Endothelial cell of umbilical vein (primary cell): ENCODE measurements at regions not wholly inside any gene's neighbourhood (a gene's known extent, or its start where the extent isn't known, plus 50 kb on each side); places are given as distances from the start of the nearest gene placed in this dataset.

Source experiments
- BruUV-seq: library from RNA; stranded (reverse); fragments of 400-500 nt; replicated peaks from 2 replicates; lab custom pipeline; 2021; lab: Mats Ljungman, UMichigan
- CTCF ChIA-PET: fragments of 300-600, 350-600 bp; sonication (Branson Sonifier 250); formaldehyde crosslinking; loops from one replicate; lab custom pipeline; 2021; ENCODE audit warnings: antibody characterized with exemption, inconsistent platforms; lab: Charles Lee
- POLR2A ChIA-PET: fragments of 300-600, 350-600 bp; sonication (Branson Sonifier 250); formaldehyde crosslinking; loops from one replicate; lab custom pipeline; 2021; ENCODE audit warnings: antibody characterized with exemption, inconsistent platforms; lab: Charles Lee
- DNase-seq: peaks from one replicate; pipeline ENCODE4 v3.0.0-alpha.2; 2011; ENCODE audit warnings: low read depth, low spot score
- FAIRE-seq: peaks from 2 replicates; lab custom pipeline; 2011; peaks lifted over from hg19 to GRCh38; lab: Jason Lieb, UNC
- H2AFZ ChIP-seq: 2 replicates; pipeline ENCODE4 v1.6.0; 2012; ENCODE audit warnings: low read depth, low read length, control low read depth, inconsistent platforms
- H3K27ac ChIP-seq: 2 replicates; pipeline ENCODE4 v1.5.1; 2011; ENCODE audit warnings: low read depth, mild to moderate bottlenecking, control low read depth, low read length, moderate library complexity; ENCODE audit not compliant: insufficient read depth
- H3K27me3 ChIP-seq, 2 experiments: 2 replicates each; pipeline versions ENCODE4 v1.6.0 to v1.6.1; 2011; ENCODE audit warnings: low read length in 2 of 2, mixed read lengths in 1 of 2; ENCODE audit not compliant: control insufficient read depth in 2 of 2, insufficient read depth in 2 of 2
- H3K36me3 ChIP-seq, 2 experiments: 2 replicates in 1 of 2; 3 replicates in 1 of 2; pipeline ENCODE4 v1.5.1; 2011; ENCODE audit warnings: low read length in 2 of 2, mild to moderate bottlenecking in 1 of 2, moderate library complexity in 1 of 2; ENCODE audit not compliant: control insufficient read depth in 2 of 2, insufficient read depth in 2 of 2; ENCODE audit errors: extremely low read depth in 1 of 2
- H3K4me1 ChIP-seq: 3 replicates; pipeline ENCODE4 v1.5.1; 2011; ENCODE audit warnings: mild to moderate bottlenecking, low read length; ENCODE audit not compliant: control insufficient read depth, insufficient read depth; ENCODE audit errors: extremely low read depth
- H3K4me2 ChIP-seq: 2 replicates; pipeline ENCODE4 v1.6.1; 2011; ENCODE audit warnings: low read length, control low read depth, mixed read lengths; ENCODE audit not compliant: insufficient read depth
- H3K4me3 ChIP-seq, 3 experiments: fragments of 200-600 bp in 1 of 3; sonication (generic), shearing (Covaris generic) in 1 of 3; replicated peaks in 1 of 3; 2 replicates each; pipeline ENCODE4 v1.5.1; 2011 to 2016; ENCODE audit warnings: control low read depth in 3 of 3, low read length in 3 of 3, mild to moderate bottlenecking in 2 of 3, inconsistent platforms in 1 of 3, low read depth in 1 of 3, moderate library complexity in 1 of 3; ENCODE audit not compliant: insufficient read depth in 1 of 3
- H3K79me2 ChIP-seq: 2 replicates; pipeline ENCODE4 v1.6.0; 2012; ENCODE audit warnings: low read length, inconsistent platforms; ENCODE audit not compliant: control insufficient read depth, insufficient read depth
- H3K9ac ChIP-seq: replicated peaks from 2 replicates; pipeline ENCODE3; 2011; ENCODE audit warnings: low read length, control low read depth; ENCODE audit not compliant: insufficient read depth; ENCODE audit errors: extremely low read depth
- H3K9me1 ChIP-seq: replicated peaks from 3 replicates; pipeline ENCODE4 v1.6.0; 2011; ENCODE audit warnings: mild to moderate bottlenecking, low read length; ENCODE audit not compliant: control insufficient read depth, insufficient read depth; ENCODE audit errors: extremely low read depth
- H3K9me3 ChIP-seq: replicated peaks from 2 replicates; pipeline ENCODE4 v1.5.1; 2012; ENCODE audit warnings: low read length, inconsistent platforms; ENCODE audit not compliant: control insufficient read depth, insufficient read depth
- H4K20me1 ChIP-seq: replicated peaks from 2 replicates; pipeline ENCODE3; 2011; ENCODE audit warnings: mild to moderate bottlenecking, low read length; ENCODE audit not compliant: control insufficient read depth, insufficient read depth; ENCODE audit errors: extremely low read depth
- FOS ChIP-seq: IDR thresholded peaks from 2 replicates; pipeline ENCODE4 v1.6.1; 2011; ENCODE audit warnings: mild to moderate bottlenecking, low read length, moderate library complexity, borderline replicate concordance; ENCODE audit not compliant: insufficient read depth
- GATA2 ChIP-seq: IDR thresholded peaks from 2 replicates; pipeline ENCODE4 v1.7.0; 2011; ENCODE audit warnings: low read depth, mild to moderate bottlenecking, moderate library complexity, mixed read lengths, low read length; ENCODE audit not compliant: insufficient read length, insufficient read depth
- JUN ChIP-seq: IDR thresholded peaks from 2 replicates; pipeline ENCODE4 v1.6.1; 2011; ENCODE audit warnings: borderline replicate concordance, low read depth; ENCODE audit not compliant: insufficient read length, insufficient read depth
- MYC ChIP-seq: IDR thresholded peaks from one replicate; pipeline ENCODE4 v1.6.1; 2011; ENCODE audit warnings: mild to moderate bottlenecking, low read depth, low read length
- POLR2A ChIP-seq: IDR thresholded peaks from 2 replicates; pipeline ENCODE4 v1.6.1; 2012; ENCODE audit warnings: low read depth, mild to moderate bottlenecking, control low read depth, low read length
- dilution Hi-C: fragments of 300-500 bp; cut with MboI; formaldehyde crosslinking; loops from one replicate; pipeline ENCODE4 v1.15.0; 2019; ENCODE audit warnings: low sequenced_read_pairs; ENCODE audit not compliant: extremely low pct_ligation_motif_present
- intact Hi-C: fragments of 100-400 bp; cut with micrococcal nuclease; formaldehyde crosslinking; loops from one replicate; pipeline ENCODE4 v1.10.0; 2022
- TF ChIP-seq, protein P1 (sequence below), 2 donors: IDR thresholded peaks; 1 replicate in 1 of 2; 2 replicates in 1 of 2; pipeline ENCODE4 v1.5.1; 2011; ENCODE audit warnings: low read length in 2 of 2, mild to moderate bottlenecking in 2 of 2, moderate library complexity in 2 of 2, control low read depth in 1 of 2, inconsistent platforms in 1 of 2, low read depth in 1 of 2; ENCODE audit not compliant: insufficient read depth in 1 of 2; ENCODE audit errors: extremely low read depth in 1 of 2
- TF ChIP-seq, protein P2 (sequence below): IDR thresholded peaks from 2 replicates; pipeline ENCODE4 v1.6.1; 2011; ENCODE audit not compliant: insufficient read depth, insufficient read length

DNA sequence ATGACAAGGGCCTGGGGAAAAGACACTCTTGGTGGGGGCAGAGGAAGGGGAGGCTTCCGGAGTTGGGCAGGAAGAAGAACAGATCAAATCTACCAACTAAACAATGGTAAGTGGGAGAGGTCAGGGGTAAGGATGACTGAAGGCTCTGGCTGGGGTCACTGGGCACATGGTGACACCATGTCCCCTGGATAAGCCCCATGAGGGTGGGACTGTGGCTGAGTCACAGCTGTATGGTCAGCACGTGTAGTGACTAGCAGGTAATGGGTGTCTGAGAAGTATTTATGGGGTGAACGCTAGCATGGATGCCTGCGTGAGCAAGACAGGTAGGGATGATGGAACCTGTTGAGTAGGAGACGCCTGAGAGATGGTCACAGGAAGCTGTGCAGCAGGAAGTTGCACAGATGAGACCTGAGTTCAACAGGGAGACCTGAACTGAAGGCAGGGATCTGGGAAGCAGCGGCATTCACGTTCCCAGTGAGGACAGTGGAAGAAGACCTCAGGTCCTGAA, 64.5 kb upstream of the SNX9 start:
- no TSS peak for BruUV-seq
- POLR2A ChIA-PET: no interaction called here
- H2AFZ ChIP-seq: no peak overlapping the region
- no peak overlapping the region for H3K27ac ChIP-seq
- TF ChIP-seq GATA2 (peak; percentile 72), MYC (no peak), FOS (peak; percentile 35), POLR2A (no peak), JUN (peak; percentile 2)
- TF ChIP-seq, protein P1, sequence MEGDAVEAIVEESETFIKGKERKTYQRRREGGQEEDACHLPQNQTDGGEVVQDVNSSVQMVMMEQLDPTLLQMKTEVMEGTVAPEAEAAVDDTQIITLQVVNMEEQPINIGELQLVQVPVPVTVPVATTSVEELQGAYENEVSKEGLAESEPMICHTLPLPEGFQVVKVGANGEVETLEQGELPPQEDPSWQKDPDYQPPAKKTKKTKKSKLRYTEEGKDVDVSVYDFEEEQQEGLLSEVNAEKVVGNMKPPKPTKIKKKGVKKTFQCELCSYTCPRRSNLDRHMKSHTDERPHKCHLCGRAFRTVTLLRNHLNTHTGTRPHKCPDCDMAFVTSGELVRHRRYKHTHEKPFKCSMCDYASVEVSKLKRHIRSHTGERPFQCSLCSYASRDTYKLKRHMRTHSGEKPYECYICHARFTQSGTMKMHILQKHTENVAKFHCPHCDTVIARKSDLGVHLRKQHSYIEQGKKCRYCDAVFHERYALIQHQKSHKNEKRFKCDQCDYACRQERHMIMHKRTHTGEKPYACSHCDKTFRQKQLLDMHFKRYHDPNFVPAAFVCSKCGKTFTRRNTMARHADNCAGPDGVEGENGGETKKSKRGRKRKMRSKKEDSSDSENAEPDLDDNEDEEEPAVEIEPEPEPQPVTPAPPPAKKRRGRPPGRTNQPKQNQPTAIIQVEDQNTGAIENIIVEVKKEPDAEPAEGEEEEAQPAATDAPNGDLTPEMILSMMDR (IDR thresholded peaks at IDR 0.05; ENCODE audit: extremely low read depth in 1 of 2, insufficient read depth in 1 of 2, low read depth in 1 of 2, low read length in 2 of 2): no peak
- TF ChIP-seq, protein P2, sequence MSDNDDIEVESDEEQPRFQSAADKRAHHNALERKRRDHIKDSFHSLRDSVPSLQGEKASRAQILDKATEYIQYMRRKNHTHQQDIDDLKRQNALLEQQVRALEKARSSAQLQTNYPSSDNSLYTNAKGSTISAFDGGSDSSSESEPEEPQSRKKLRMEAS: peak; percentile 17
- FAIRE-seq (no peak), DNase-seq (peak; percentile 44)
- no peak overlapping the region for H3K4me3 ChIP-seq
- no peaks in the 10 kb centered on the region for H3K79me2 ChIP-seq
- no peak overlapping the region for H3K9ac ChIP-seq
- no peaks in the 10 kb centered on the region for H3K9me1 ChIP-seq
- intact Hi-C loops (no loop called here), dilution Hi-C loops (no loop called here)
- CTCF ChIA-PET: interaction anchor here (10.6 kb wide), 1 partner anchor 115 kb away, joined by 235 read pairs; no protein-coding TSS in a partner anchor
- no peaks in the 10 kb centered on the region for H3K36me3 ChIP-seq
- no peaks in the 10 kb centered on the region for H3K27me3 ChIP-seq
- no peak overlapping the region for H3K4me2 ChIP-seq
- H4K20me1 ChIP-seq: no peaks in the 10 kb centered on the region
- H3K9me3 ChIP-seq: no peaks in the 10 kb centered on the region
- peaks cover 64% of the 10 kb centered on the region for H3K4me1 ChIP-seq
